ENCODE measurements at regions not wholly inside any gene's neighbourhood (a gene's known extent, or its start where the extent isn't known, plus 50 kb on each side); places are given as distances from the start of the nearest gene placed in this dataset.

DNA sequence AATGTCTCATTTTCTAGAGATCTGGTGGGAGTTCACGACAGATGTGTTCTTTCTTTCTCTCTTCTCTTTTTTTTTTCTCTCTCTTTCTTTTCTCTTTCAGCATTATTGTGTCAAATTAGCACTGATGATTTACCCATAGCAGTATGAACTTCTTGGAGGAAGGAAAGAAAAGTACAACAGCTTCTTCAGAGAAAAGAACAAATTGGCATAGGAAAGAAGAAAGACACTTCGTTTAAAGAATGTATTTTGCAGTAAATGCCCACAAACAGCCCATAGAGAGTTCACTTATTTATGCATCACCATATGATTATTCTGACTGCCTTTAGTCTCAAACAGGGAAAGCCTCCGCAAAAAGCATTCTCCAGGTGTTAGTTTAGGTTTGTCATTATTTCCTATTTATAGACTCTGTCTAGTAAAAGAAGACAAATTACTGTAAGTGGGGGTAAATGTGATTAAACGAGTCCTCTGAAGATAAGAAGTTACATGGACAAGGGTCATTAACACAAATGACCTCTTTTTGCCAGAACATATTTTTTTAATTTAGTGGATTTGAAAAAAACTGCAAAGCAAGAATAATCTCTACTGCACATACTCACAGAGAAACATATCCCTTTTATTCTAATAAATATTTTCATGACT lies 68.0 kb downstream of the POU5F2 start:
- Histone ChIP-seq H2AFZ (replicated peaks) (no peak overlapping the region), H3K4me3 (no peak overlapping the region), H3K27ac (no peak overlapping the region), H3K36me3 (no peaks in the 10 kb centered on the region), H4K20me1 (ENCODE audit: low read depth) (no peaks in the 10 kb centered on the region), H3K9me3 (ENCODE audit: low read depth) (no peaks in the 10 kb centered on the region), H3K4me2 (no peak overlapping the region), H3K27me3 (no peaks in the 10 kb centered on the region), H3K79me2 (ENCODE audit: low read depth) (no peaks in the 10 kb centered on the region), H3K9ac (no peak overlapping the region), H3F3A (ENCODE audit: low read depth) (peaks cover 6% of the 10 kb centered on the region), H3K4me1 (peaks cover 32% of the 10 kb centered on the region)
- H3K27me3 Mint-ChIP-seq (ENCODE audit: insufficient read depth, low read depth): peaks cover 5% of the 10 kb centered on the region
- TF ChIP-seq EZH2 (IDR thresholded peaks at IDR 0.05) (no peak), EZH2phosphoT487 (IDR thresholded peaks at IDR 0.05) (no peak)
- TF ChIP-seq, protein P1, sequence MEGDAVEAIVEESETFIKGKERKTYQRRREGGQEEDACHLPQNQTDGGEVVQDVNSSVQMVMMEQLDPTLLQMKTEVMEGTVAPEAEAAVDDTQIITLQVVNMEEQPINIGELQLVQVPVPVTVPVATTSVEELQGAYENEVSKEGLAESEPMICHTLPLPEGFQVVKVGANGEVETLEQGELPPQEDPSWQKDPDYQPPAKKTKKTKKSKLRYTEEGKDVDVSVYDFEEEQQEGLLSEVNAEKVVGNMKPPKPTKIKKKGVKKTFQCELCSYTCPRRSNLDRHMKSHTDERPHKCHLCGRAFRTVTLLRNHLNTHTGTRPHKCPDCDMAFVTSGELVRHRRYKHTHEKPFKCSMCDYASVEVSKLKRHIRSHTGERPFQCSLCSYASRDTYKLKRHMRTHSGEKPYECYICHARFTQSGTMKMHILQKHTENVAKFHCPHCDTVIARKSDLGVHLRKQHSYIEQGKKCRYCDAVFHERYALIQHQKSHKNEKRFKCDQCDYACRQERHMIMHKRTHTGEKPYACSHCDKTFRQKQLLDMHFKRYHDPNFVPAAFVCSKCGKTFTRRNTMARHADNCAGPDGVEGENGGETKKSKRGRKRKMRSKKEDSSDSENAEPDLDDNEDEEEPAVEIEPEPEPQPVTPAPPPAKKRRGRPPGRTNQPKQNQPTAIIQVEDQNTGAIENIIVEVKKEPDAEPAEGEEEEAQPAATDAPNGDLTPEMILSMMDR (IDR thresholded peaks at IDR 0.05): no peak
- no peaks in the 10 kb centered on the region for H3K36me3 Mint-ChIP-seq
- H3K4me1 Mint-ChIP-seq: peaks cover 55% of the 10 kb centered on the region
- no peak overlapping the region for H3K4me3 Mint-ChIP-seq
- H3K9me3 Mint-ChIP-seq: no peaks in the 10 kb centered on the region
- H3K27ac Mint-ChIP-seq: no peak overlapping the region
- no peak for DNase-seq (ENCODE audit: low spot score)

DNA sequence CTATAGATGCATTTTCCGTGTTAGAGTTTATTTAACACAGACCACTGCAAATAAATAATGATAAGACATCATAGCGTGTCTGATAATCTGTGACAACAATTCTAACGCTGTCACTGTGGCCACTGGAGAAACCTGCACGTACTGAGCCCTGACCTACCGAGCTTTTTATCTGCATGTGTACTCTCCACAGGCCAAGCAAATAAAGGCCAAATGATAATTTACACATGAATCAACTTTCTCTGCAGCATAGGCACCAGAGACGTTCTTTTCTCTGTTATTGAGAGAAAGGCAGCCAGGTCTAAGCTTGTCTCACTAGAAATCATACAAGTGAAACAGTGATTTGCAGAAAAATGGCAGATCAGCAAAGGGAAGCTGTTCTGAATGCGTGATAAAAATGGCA lies 75.8 kb downstream of the POU5F2 start:
- H3K27ac ChIP-seq: no peak overlapping the region
- H3K27ac Mint-ChIP-seq: peak overlapping the region; percentile 43

DNA sequence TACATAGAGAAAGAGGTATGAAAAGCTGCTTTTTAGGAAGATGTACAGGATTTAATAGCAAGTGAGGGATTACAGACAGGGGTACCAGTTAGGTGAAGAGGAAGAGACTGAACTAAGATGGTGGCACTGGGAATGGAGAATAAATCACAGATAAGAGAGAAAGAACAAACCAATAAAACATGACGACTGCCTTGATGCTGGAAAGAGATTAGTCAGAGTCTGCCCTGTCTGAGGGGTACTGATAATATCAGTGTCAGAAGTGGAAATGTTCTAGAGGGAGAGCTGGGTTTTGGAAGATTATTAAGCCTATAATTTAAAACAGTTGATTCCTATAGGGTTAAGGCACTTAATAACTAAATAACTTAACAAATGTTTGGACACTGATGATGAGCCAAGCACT lies 77.7 kb downstream of the NR2F1 start:
- H3K27ac ChIP-seq: no peak overlapping the region
- no peaks in the 10 kb centered on the region for H4K20me1 ChIP-seq (ENCODE audit: low read depth)
- H3K27me3 ChIP-seq: no peaks in the 10 kb centered on the region
- H3K9ac ChIP-seq: no peak overlapping the region
- Mint-ChIP-seq H3K4me3 (no peak overlapping the region), H3K4me1 (peaks cover 14% of the 10 kb centered on the region), H3K27me3 (ENCODE audit: insufficient read depth, low read depth) (peaks cover 2% of the 10 kb centered on the region), H3K36me3 (no peaks in the 10 kb centered on the region), H3K9me3 (no peaks in the 10 kb centered on the region), H3K27ac (no peak overlapping the region)
- H3K4me2 ChIP-seq: no peak overlapping the region
- H3K4me3 ChIP-seq: no peak overlapping the region
- no peaks in the 10 kb centered on the region for H3K9me3 ChIP-seq (ENCODE audit: low read depth)
- H3K36me3 ChIP-seq: no peaks in the 10 kb centered on the region
- TF ChIP-seq, protein P1 (IDR thresholded peaks at IDR 0.05): no peak
- TF ChIP-seq EZH2phosphoT487 (IDR thresholded peaks at IDR 0.05): no peak
- no peak for TF ChIP-seq EZH2 (IDR thresholded peaks at IDR 0.05)
- no peaks in the 10 kb centered on the region for H3K4me1 ChIP-seq
- DNase-seq (ENCODE audit: low spot score): no peak
- H3K79me2 ChIP-seq (ENCODE audit: low read depth): no peaks in the 10 kb centered on the region
- no peaks in the 10 kb centered on the region for H3F3A ChIP-seq (ENCODE audit: low read depth)
- no peak overlapping the region for H2AFZ ChIP-seq (replicated peaks)

More for the DNA sequence above, 75.8 kb downstream of the POU5F2 start:
- H3K79me2 ChIP-seq (ENCODE audit: low read depth): no peaks in the 10 kb centered on the region
- TF ChIP-seq, protein P1 (IDR thresholded peaks at IDR 0.05): no peak
- TF ChIP-seq EZH2phosphoT487 (IDR thresholded peaks at IDR 0.05) (no peak), EZH2 (IDR thresholded peaks at IDR 0.05) (no peak)
- H3K4me1 ChIP-seq: no peaks in the 10 kb centered on the region
- no peaks in the 10 kb centered on the region for H3F3A ChIP-seq (ENCODE audit: low read depth)
- H4K20me1 ChIP-seq (ENCODE audit: low read depth): no peaks in the 10 kb centered on the region
- Mint-ChIP-seq H3K9me3 (no peaks in the 10 kb centered on the region), H3K4me1 (peaks cover 18% of the 10 kb centered on the region), H3K36me3 (no peaks in the 10 kb centered on the region), H3K27me3 (ENCODE audit: insufficient read depth, low read depth) (peaks cover 2% of the 10 kb centered on the region), H3K4me3 (no peak overlapping the region)
- no peaks in the 10 kb centered on the region for H3K9me3 ChIP-seq (ENCODE audit: low read depth)
- no peaks in the 10 kb centered on the region for H3K36me3 ChIP-seq
- H3K27me3 ChIP-seq: no peaks in the 10 kb centered on the region
- no peak overlapping the region for H3K9ac ChIP-seq
- no peak for DNase-seq (ENCODE audit: low spot score)
- H3K4me3 ChIP-seq: no peak overlapping the region
- no peak overlapping the region for H3K4me2 ChIP-seq
- H2AFZ ChIP-seq (replicated peaks): peak overlapping the region; percentile 38

All from neural progenitor cell (in vitro differentiated cells).